A673 (cell line): ENCODE measurements at regions not wholly inside any gene's neighbourhood (a gene's known extent, or its start where the extent isn't known, plus 50 kb on each side); places are given as distances from the start of the nearest gene placed in this dataset.

Source experiments
- EZH2 ChIP-seq: fragments of 200-600 bp; sonication (generic); IDR thresholded peaks from 2 replicates; pipeline ENCODE4 v1.6.1; 2017; ENCODE audit warnings: borderline replicate concordance, low read depth, mild to moderate bottlenecking, mixed read lengths, antibody characterized with exemption, low read length; ENCODE audit not compliant: poor library complexity, severe bottlenecking
- TF ChIP-seq, protein P1 (sequence below): fragments of 300-800, 200-600 bp; sonication (generic); conservative IDR thresholded peaks from 2 replicates; pipeline ENCODE4 v1.5.1; 2017; ENCODE audit warnings: low read depth, mild to moderate bottlenecking, antibody characterized with exemption, low read length, moderate library complexity, mixed read lengths

DNA sequence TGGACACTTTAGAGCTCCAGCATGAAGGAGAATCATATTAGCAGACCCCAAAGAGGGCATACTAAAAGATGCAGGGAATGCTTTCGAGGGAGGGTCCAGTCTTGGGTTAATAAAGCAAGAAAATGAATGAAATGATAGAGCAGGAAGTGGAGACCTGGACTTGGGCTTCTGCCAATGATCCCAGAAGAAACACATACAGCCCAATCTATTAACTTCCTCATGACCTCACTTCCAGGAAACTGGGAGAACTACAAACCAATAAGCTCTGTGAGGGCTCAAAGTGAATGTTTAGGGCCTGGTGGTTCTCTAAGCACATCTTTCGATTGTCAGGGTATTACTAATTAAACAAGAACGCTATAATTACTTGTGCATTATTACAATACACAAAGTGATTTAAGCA lies 53.6 kb upstream of the SSX2IP start:
- TF ChIP-seq, protein P1, sequence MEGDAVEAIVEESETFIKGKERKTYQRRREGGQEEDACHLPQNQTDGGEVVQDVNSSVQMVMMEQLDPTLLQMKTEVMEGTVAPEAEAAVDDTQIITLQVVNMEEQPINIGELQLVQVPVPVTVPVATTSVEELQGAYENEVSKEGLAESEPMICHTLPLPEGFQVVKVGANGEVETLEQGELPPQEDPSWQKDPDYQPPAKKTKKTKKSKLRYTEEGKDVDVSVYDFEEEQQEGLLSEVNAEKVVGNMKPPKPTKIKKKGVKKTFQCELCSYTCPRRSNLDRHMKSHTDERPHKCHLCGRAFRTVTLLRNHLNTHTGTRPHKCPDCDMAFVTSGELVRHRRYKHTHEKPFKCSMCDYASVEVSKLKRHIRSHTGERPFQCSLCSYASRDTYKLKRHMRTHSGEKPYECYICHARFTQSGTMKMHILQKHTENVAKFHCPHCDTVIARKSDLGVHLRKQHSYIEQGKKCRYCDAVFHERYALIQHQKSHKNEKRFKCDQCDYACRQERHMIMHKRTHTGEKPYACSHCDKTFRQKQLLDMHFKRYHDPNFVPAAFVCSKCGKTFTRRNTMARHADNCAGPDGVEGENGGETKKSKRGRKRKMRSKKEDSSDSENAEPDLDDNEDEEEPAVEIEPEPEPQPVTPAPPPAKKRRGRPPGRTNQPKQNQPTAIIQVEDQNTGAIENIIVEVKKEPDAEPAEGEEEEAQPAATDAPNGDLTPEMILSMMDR = no peak
- TF ChIP-seq EZH2 = no peak
